Endodermal cell (in vitro differentiated cells): ENCODE measurements at regions not wholly inside any gene's neighbourhood (a gene's known extent, or its start where the extent isn't known, plus 50 kb on each side); places are given as distances from the start of the nearest gene placed in this dataset.

Experiments
- DNase-seq: peaks from one replicate; pipeline ENCODE4 v3.0.0-alpha.2; 2017
- H3K27ac ChIP-seq: 2 replicates; pipeline ENCODE4 v1.5.1; 2013; ENCODE audit warnings: mild to moderate bottlenecking, low read depth, low read length, moderate library complexity
- H3K27me3 ChIP-seq: 2 replicates; pipeline ENCODE4 v1.6.1; 2013; ENCODE audit warnings: mild to moderate bottlenecking, low read length, moderate library complexity; ENCODE audit not compliant: insufficient read depth, control insufficient read depth, poor library complexity, severe bottlenecking
- H3K36me3 ChIP-seq: 2 replicates; pipeline ENCODE4 v1.7.0; 2013; ENCODE audit warnings: mild to moderate bottlenecking, low read length, moderate library complexity; ENCODE audit not compliant: control insufficient read depth, insufficient read depth
- H3K4me1 ChIP-seq: one replicate; pipeline ENCODE4 v1.7.0; 2013; ENCODE audit warnings: low read length; ENCODE audit not compliant: control insufficient read depth, insufficient read depth
- H3K4me3 ChIP-seq: 2 replicates; pipeline ENCODE4 v1.5.1; 2013; ENCODE audit warnings: mild to moderate bottlenecking, low read length, moderate library complexity
- H3K9ac ChIP-seq: 2 replicates; pipeline ENCODE4 v1.6.1; 2013; ENCODE audit warnings: mild to moderate bottlenecking, low read length, moderate library complexity; ENCODE audit not compliant: poor library complexity, severe bottlenecking; ENCODE audit errors: extremely low read depth
- H3K9me3 ChIP-seq: 2 replicates; pipeline ENCODE4 v1.6.1; 2013; ENCODE audit warnings: mild to moderate bottlenecking, low read length, moderate library complexity; ENCODE audit not compliant: control insufficient read depth
- H3K27ac Mint-ChIP-seq: 2 replicates; pipeline ENCODE4 v1.8.0; 2020; ENCODE audit warnings: mixed read lengths
- H3K27me3 Mint-ChIP-seq: 2 replicates; pipeline ENCODE4 v1.8.0; 2021; ENCODE audit warnings: mild to moderate bottlenecking, mixed read lengths; ENCODE audit not compliant: insufficient read depth
- H3K36me3 Mint-ChIP-seq: 2 replicates; pipeline ENCODE4 v1.8.0; 2020; ENCODE audit warnings: low read depth, mixed read lengths
- H3K4me1 Mint-ChIP-seq: 2 replicates; pipeline ENCODE4 v1.8.0; 2020; ENCODE audit warnings: mixed read lengths
- H3K4me3 Mint-ChIP-seq: 2 replicates; pipeline ENCODE4 v1.8.0; 2020; ENCODE audit warnings: mild to moderate bottlenecking, moderate library complexity, mixed read lengths
- H3K9me3 Mint-ChIP-seq: 2 replicates; pipeline ENCODE4 v1.8.0; 2020; ENCODE audit warnings: mild to moderate bottlenecking, mixed read lengths
- CTCF ChIP-seq: fragments of 200-600 bp; sonication (generic); conservative IDR thresholded peaks from 2 replicates; pipeline ENCODE4 v1.5.0; 2021; ENCODE audit warnings: antibody characterized with exemption, mild to moderate bottlenecking
- WGBS, 2 experiments: methylation state at CpG; one replicate each; pipeline versions ENCODE4 v1.1.5 to v1.1.7; 2013; ENCODE audit warnings: missing lambda C conversion rate in 2 of 2, mixed read lengths in 1 of 2; ENCODE audit not compliant: insufficient coverage in 1 of 2, insufficient read length in 1 of 2; 5-methylcytosine and 5-hydroxymethylcytosine counted together

- Mint-ChIP-seq H3K4me3 (no peak overlapping the region), H3K9me3 (peaks cover 11% of the 10 kb centered on the region), H3K27me3 (peaks cover 73% of the 10 kb centered on the region), H3K4me1 (peaks cover 12% of the 10 kb centered on the region), H3K36me3 (no peaks in the 10 kb centered on the region), H3K27ac (no peak overlapping the region)
- DNase-seq: no peak
- TF ChIP-seq CTCF: no peak
- peaks cover 4% of the 10 kb centered on the region for H3K4me1 ChIP-seq
- H3K27me3 ChIP-seq: peaks cover 37% of the 10 kb centered on the region
- no peak overlapping the region for H3K4me3 ChIP-seq
- no peak overlapping the region for H3K27ac ChIP-seq
- peaks cover 14% of the 10 kb centered on the region for H3K9me3 ChIP-seq
- H3K9ac ChIP-seq: no peak overlapping the region
- 90 to 93% methylated on average over 4 to 6 of the region's 6 CpGs for WGBS, 2 experiments
- no peaks in the 10 kb centered on the region for H3K36me3 ChIP-seq
Measured at GRCh38 chr9:18020121-18020745, 441.4 kb downstream of the SH3GL2 start.

- DNase-seq: no peak
- H3K9me3 ChIP-seq: peaks cover 14% of the 10 kb centered on the region
- Mint-ChIP-seq H3K9me3 (peaks cover 11% of the 10 kb centered on the region), H3K4me1 (peaks cover 12% of the 10 kb centered on the region), H3K36me3 (no peaks in the 10 kb centered on the region), H3K4me3 (no peak overlapping the region), H3K27ac (no peak overlapping the region), H3K27me3 (peaks cover 78% of the 10 kb centered on the region)
- 93% methylated on average over 2 of the region's 2 CpGs; no CpG with 5 or more reads in 1 of the 2 experiments for WGBS, 2 experiments
- H3K27ac ChIP-seq: no peak overlapping the region
- H3K9ac ChIP-seq: no peak overlapping the region
- H3K27me3 ChIP-seq: peaks cover 53% of the 10 kb centered on the region
- H3K36me3 ChIP-seq: no peaks in the 10 kb centered on the region
- peaks cover 4% of the 10 kb centered on the region for H3K4me1 ChIP-seq
- no peak for TF ChIP-seq CTCF
- no peak overlapping the region for H3K4me3 ChIP-seq
Measured at GRCh38 chr9:18022642-18023041, 443.8 kb downstream of the SH3GL2 start.

- no peak for DNase-seq
- H3K27me3 Mint-ChIP-seq: peaks cover 83% of the 10 kb centered on the region
- H3K27ac Mint-ChIP-seq: no peak overlapping the region
- H3K4me1 Mint-ChIP-seq: peaks cover 15% of the 10 kb centered on the region
- H3K36me3 Mint-ChIP-seq: no peaks in the 10 kb centered on the region
- Histone ChIP-seq H3K9ac (no peak overlapping the region), H3K4me1 (peaks cover 4% of the 10 kb centered on the region), H3K36me3 (no peaks in the 10 kb centered on the region), H3K4me3 (no peak overlapping the region), H3K9me3 (peaks cover 7% of the 10 kb centered on the region), H3K27ac (no peak overlapping the region), H3K27me3 (peaks cover 60% of the 10 kb centered on the region)
- H3K4me3 Mint-ChIP-seq: no peak overlapping the region
- 100% methylated on average over 2 of the region's 3 CpGs; no CpG with 5 or more reads in 1 of the 2 experiments for WGBS, 2 experiments
- peaks cover 9% of the 10 kb centered on the region for H3K9me3 Mint-ChIP-seq
- TF ChIP-seq CTCF: no peak
Measured at GRCh38 chr9:18023332-18023731, 444.5 kb downstream of the SH3GL2 start.
